Stomach (tissue), 4 donors: ENCODE measurements at regions not wholly inside any gene's neighbourhood (a gene's known extent, or its start where the extent isn't known, plus 50 kb on each side); places are given as distances from the start of the nearest gene placed in this dataset.

ENCODE experiments used
- CTCF ChIP-seq, 7 experiments: fragments of 450-650 bp in 4 of 7; fragments of 200-600 bp in 3 of 7; sonication (generic) in 3 of 7; IDR thresholded peaks; one replicate each; pipeline ENCODE4 v1.5.1; 2016 to 2019; ENCODE audit warnings: antibody characterized with exemption in 7 of 7, control low read depth in 2 of 7, mild to moderate bottlenecking in 1 of 7
- EP300 ChIP-seq: sonication (generic); formaldehyde crosslinking; IDR thresholded peaks from one replicate; pipeline ENCODE4 v1.6.1; 2017; ENCODE audit warnings: antibody characterized with exemption
- POLR2A ChIP-seq, 4 donors: fragments of 450-650 bp; IDR thresholded peaks; one replicate each; pipeline ENCODE4 v1.6.1; 2016; ENCODE audit warnings: antibody characterized with exemption in 4 of 4, control low read depth in 2 of 4, mild to moderate bottlenecking in 1 of 4, moderate library complexity in 1 of 4

DNA sequence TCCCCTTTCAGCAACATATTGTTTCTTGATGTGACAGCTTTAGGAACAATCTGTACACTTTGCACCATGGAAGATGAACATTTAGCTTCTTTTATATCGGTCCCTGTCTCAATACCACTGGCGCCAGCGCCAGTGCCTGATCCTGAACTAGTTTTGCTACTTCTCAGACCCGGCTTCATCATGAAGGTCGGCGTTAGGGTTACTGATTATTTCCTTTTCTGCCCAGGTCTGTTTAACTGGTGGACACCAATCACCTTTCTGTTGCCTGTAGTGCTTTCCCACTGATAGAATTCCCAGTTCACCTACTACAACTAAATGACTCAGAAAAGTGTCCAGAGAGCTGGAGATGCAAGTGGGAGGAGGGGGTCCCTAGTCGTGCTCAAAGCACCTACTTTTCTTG, 99.5 kb downstream of the MYCN start:
- TF ChIP-seq POLR2A (IDR thresholded peaks at IDR 0.05) (no peak), CTCF (IDR thresholded peaks at IDR 0.05) (no peak), EP300 (no peak)
